GM12891 (cell line): ENCODE measurements at regions not wholly inside any gene's neighbourhood (a gene's known extent, or its start where the extent isn't known, plus 50 kb on each side); places are given as distances from the start of the nearest gene placed in this dataset.

Experiments used
- POLR2A ChIP-seq: IDR thresholded peaks from 2 replicates; pipeline ENCODE4 v1.6.1; 2011; ENCODE audit warnings: low read depth, low read length, control low read depth
- POLR2AphosphoS5 ChIP-seq: IDR thresholded peaks from 2 replicates; pipeline ENCODE4 v1.6.1; 2011; ENCODE audit warnings: low read depth, low read length, control low read depth
- TAF1 ChIP-seq: IDR thresholded peaks from 2 replicates; pipeline ENCODE4 v1.6.1; 2011; ENCODE audit warnings: low read depth, low read length, control low read depth

- TF ChIP-seq POLR2AphosphoS5 (no peak), TAF1 (no peak), POLR2A (no peak)
Measured at GRCh38 chr4:141415651-141416050, 195.0 kb downstream of the ZNF330 start.
